Astrocyte (in vitro differentiated cells and primary cell): ENCODE measurements at regions not wholly inside any gene's neighbourhood (a gene's known extent, or its start where the extent isn't known, plus 50 kb on each side); places are given as distances from the start of the nearest gene placed in this dataset.

Source experiments
- EZH2 ChIP-seq: IDR thresholded peaks from 2 replicates; pipeline ENCODE4 v1.6.1; 2012; ENCODE audit warnings: mild to moderate bottlenecking, low read length, inconsistent platforms; ENCODE audit not compliant: insufficient read depth
- TF ChIP-seq, protein P1 (sequence below): IDR thresholded peaks from 2 replicates; pipeline ENCODE4 v1.5.1; 2011; ENCODE audit warnings: low read depth, mild to moderate bottlenecking, inconsistent platforms, low read length, moderate library complexity; ENCODE audit not compliant: insufficient read depth

DNA sequence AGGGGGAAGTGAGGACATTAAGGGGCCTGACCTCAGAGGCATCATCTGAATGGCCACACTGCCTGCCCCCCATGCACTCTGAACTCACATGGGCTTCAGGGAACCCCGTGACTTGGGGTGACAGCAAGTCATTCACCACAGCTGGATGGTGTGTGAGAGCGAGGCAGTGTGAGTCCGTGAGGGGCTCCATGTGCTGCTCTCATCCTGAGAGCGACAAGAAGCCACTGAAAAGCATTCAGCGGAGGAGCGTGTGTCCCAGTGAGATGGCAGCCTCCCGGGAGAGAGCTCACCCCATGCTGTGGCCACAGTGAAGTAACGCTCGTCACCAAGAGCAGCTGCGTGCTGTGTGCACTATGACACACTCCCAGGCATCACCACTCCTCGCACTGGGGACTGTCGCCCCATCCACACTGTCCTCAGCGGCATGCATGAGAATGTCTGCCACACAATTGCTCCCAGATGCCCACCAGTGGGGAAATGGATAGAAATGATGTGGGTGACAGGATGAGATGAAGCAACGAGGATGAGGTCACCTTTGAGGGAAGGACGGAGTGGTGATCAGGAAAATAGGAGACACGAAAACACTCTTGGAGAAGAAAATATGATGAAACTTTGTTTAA is 213.0 kb upstream of the RAB6C start:
- TF ChIP-seq EZH2, result no peak
- TF ChIP-seq, protein P1, sequence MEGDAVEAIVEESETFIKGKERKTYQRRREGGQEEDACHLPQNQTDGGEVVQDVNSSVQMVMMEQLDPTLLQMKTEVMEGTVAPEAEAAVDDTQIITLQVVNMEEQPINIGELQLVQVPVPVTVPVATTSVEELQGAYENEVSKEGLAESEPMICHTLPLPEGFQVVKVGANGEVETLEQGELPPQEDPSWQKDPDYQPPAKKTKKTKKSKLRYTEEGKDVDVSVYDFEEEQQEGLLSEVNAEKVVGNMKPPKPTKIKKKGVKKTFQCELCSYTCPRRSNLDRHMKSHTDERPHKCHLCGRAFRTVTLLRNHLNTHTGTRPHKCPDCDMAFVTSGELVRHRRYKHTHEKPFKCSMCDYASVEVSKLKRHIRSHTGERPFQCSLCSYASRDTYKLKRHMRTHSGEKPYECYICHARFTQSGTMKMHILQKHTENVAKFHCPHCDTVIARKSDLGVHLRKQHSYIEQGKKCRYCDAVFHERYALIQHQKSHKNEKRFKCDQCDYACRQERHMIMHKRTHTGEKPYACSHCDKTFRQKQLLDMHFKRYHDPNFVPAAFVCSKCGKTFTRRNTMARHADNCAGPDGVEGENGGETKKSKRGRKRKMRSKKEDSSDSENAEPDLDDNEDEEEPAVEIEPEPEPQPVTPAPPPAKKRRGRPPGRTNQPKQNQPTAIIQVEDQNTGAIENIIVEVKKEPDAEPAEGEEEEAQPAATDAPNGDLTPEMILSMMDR, result no peak
